Fibroblast of pulmonary artery (primary cell): ENCODE measurements at regions not wholly inside any gene's neighbourhood (a gene's known extent, or its start where the extent isn't known, plus 50 kb on each side); places are given as distances from the start of the nearest gene placed in this dataset.

Source experiments
- DNase-seq: peaks from one replicate; pipeline ENCODE4 v3.0.0-alpha.2; 2010; ENCODE audit warnings: low read depth
- H3K4me3 ChIP-seq: replicated peaks from 2 replicates; pipeline ENCODE4 v1.5.1; 2011; ENCODE audit warnings: low read depth, mild to moderate bottlenecking, control low read depth, low read length, moderate library complexity
- CTCF ChIP-seq: IDR thresholded peaks from 2 replicates; pipeline ENCODE4 v1.5.1; 2011; ENCODE audit warnings: mild to moderate bottlenecking, control low read depth, low read length, inconsistent platforms; ENCODE audit errors: missing control alignments

GRCh38 chr12:22990501-22990900, 365.5 kb downstream of the ETNK1 start:
- H3K4me3 ChIP-seq = no peak overlapping the region
- DNase-seq = no peak
- no peak for TF ChIP-seq CTCF

GRCh38 chr12:22991250-22991844, 366.4 kb downstream of the ETNK1 start:
- no peak for TF ChIP-seq CTCF
- H3K4me3 ChIP-seq = no peak overlapping the region
- no peak for DNase-seq

- H3K4me3 ChIP-seq = no peak overlapping the region
- no peak for TF ChIP-seq CTCF
- DNase-seq = no peak
Observed at GRCh38 chr12:22993609-22994315, 368.8 kb downstream of the ETNK1 start.

GRCh38 chr12:22994316-22994675, 369.3 kb downstream of the ETNK1 start:
- H3K4me3 ChIP-seq = no peak overlapping the region
- no peak for DNase-seq
- no peak for TF ChIP-seq CTCF

- no peak for DNase-seq
- no peak for TF ChIP-seq CTCF
- H3K4me3 ChIP-seq = no peak overlapping the region
Observed at GRCh38 chr12:23001487-23001886, 376.5 kb downstream of the ETNK1 start.

GRCh38 chr12:23002381-23002780, 377.4 kb downstream of the ETNK1 start:
- H3K4me3 ChIP-seq = no peak overlapping the region
- DNase-seq = no peak
- no peak for TF ChIP-seq CTCF
